ENCODE measurements at regions not wholly inside any gene's neighbourhood (a gene's known extent, or its start where the extent isn't known, plus 50 kb on each side); places are given as distances from the start of the nearest gene placed in this dataset.

DNA sequence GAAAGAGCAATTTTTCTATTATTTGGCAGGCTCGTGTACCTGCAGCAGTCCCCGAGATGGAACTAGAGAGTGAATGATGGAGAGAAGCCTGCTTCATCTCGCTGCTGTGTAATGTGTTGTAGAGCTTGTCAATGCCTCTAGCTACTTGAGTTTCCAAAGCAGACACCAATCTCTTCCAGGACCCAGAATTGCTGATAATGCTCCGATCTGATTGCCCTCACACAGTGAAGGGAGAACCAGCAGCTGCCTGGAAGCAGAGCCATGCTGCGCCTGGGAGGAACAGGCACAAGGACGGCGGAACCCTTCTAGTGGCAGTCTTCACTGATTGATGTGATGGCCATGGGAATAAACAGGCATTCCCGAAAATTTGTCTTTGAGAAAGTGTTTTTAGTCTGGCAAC is 288.0 kb downstream of the ICE1 start:
- Histone ChIP-seq H3K27ac (ENCODE audit: low read depth, low read length) (no peak overlapping the region), H3K9ac (ENCODE audit: low read length) (no peak overlapping the region), H3K4me1 (ENCODE audit: insufficient read depth, low read length) (no peaks in the 10 kb centered on the region), H3K4me3 (ENCODE audit: insufficient read depth, low read depth, low read length) (no peak overlapping the region), H2AFZ (ENCODE audit: low read depth, low read length) (no peak overlapping the region), H3K4me2 (ENCODE audit: low read length) (no peak overlapping the region), H4K20me1 (ENCODE audit: insufficient read depth, low read length) (no peaks in the 10 kb centered on the region), H3K36me3 (ENCODE audit: insufficient read depth, low read length) (no peaks in the 10 kb centered on the region), H3K9me3 (ENCODE audit: insufficient read depth, low read depth, low read length) (no peaks in the 10 kb centered on the region), H3K27me3 (ENCODE audit: insufficient read depth, low read length) (no peaks in the 10 kb centered on the region), H3K79me2 (ENCODE audit: insufficient read depth, low read length) (no peaks in the 10 kb centered on the region)
- H3K36me3 Mint-ChIP-seq (ENCODE audit: low read depth, unreplicated experiment): no peaks in the 10 kb centered on the region
- DNase-seq (ENCODE audit: low read depth): no peak
- H3K27me3 Mint-ChIP-seq (ENCODE audit: low read depth, unreplicated experiment): peaks cover 25% of the 10 kb centered on the region
- peaks cover 9% of the 10 kb centered on the region for H3K9me3 Mint-ChIP-seq (ENCODE audit: unreplicated experiment)
- H3K4me3 Mint-ChIP-seq (ENCODE audit: unreplicated experiment): no peak overlapping the region
- no peak overlapping the region for H3K27ac Mint-ChIP-seq (ENCODE audit: unreplicated experiment)
- no peak for FAIRE-seq
- TF ChIP-seq EZH2 (IDR thresholded peaks at IDR 0.05; ENCODE audit: insufficient read depth, low read length): no peak
- TF ChIP-seq CTCF (IDR thresholded peaks at IDR 0.05; ENCODE audit: insufficient read depth, low read depth, low read length): no peak
- no peaks in the 10 kb centered on the region for H3K4me1 Mint-ChIP-seq (ENCODE audit: low read depth, unreplicated experiment)

- H2AFZ ChIP-seq (ENCODE audit: low read depth, low read length): no peak overlapping the region
- H4K20me1 ChIP-seq (ENCODE audit: insufficient read depth, low read length): no peaks in the 10 kb centered on the region
- H3K4me1 ChIP-seq (ENCODE audit: insufficient read depth, low read length): no peaks in the 10 kb centered on the region
- no peak overlapping the region for H3K4me3 ChIP-seq (ENCODE audit: insufficient read depth, low read depth, low read length)
- no peaks in the 10 kb centered on the region for H3K36me3 Mint-ChIP-seq (ENCODE audit: low read depth, unreplicated experiment)
- H3K79me2 ChIP-seq (ENCODE audit: insufficient read depth, low read length): no peaks in the 10 kb centered on the region
- no peak for DNase-seq (ENCODE audit: low read depth)
- H3K27me3 ChIP-seq (ENCODE audit: insufficient read depth, low read length): no peaks in the 10 kb centered on the region
- H3K36me3 ChIP-seq (ENCODE audit: insufficient read depth, low read length): no peaks in the 10 kb centered on the region
- no peak for TF ChIP-seq EZH2 (IDR thresholded peaks at IDR 0.05; ENCODE audit: insufficient read depth, low read length)
- no peak for TF ChIP-seq CTCF (IDR thresholded peaks at IDR 0.05; ENCODE audit: insufficient read depth, low read depth, low read length)
- no peak overlapping the region for H3K27ac Mint-ChIP-seq (ENCODE audit: unreplicated experiment)
- peaks cover 15% of the 10 kb centered on the region for H3K27me3 Mint-ChIP-seq (ENCODE audit: low read depth, unreplicated experiment)
- peaks cover 9% of the 10 kb centered on the region for H3K9me3 Mint-ChIP-seq (ENCODE audit: unreplicated experiment)
- no peaks in the 10 kb centered on the region for H3K9me3 ChIP-seq (ENCODE audit: insufficient read depth, low read depth, low read length)
- no peak for FAIRE-seq
- H3K4me3 Mint-ChIP-seq (ENCODE audit: unreplicated experiment): no peak overlapping the region
- H3K4me1 Mint-ChIP-seq (ENCODE audit: low read depth, unreplicated experiment): peaks cover 3% of the 10 kb centered on the region
- no peak overlapping the region for H3K4me2 ChIP-seq (ENCODE audit: low read length)
- no peak overlapping the region for H3K9ac ChIP-seq (ENCODE audit: low read length)
- H3K27ac ChIP-seq (ENCODE audit: low read depth, low read length): no peak overlapping the region
These were observed 286.0 kb downstream of the ICE1 start for GRCh38 chr5:5708367-5708919.

DNA sequence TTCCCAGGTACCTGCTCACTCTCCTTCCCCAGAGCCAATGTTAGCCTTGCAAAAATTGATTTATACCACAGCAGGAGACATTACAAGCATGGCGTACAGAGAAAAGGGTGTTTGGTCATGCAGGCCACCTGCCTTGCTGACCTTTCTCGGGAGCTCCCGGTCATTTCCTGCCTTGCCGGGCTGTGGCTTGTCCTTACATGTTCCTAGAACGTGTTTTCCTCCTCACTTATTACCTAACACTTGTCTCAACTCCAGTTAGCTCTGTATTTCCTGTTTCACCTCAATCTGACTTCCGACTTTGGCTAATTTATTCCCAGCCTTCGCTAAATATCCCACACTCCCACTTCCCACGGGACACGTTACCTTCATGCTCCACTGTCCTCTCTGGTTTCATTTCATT is 282.5 kb downstream of the ICE1 start:
- FAIRE-seq (no peak), DNase-seq (ENCODE audit: low read depth) (no peak)
- H4K20me1 ChIP-seq (ENCODE audit: insufficient read depth, low read length): no peaks in the 10 kb centered on the region
- Mint-ChIP-seq H3K27ac (ENCODE audit: unreplicated experiment) (no peak overlapping the region), H3K9me3 (ENCODE audit: unreplicated experiment) (peaks cover 6% of the 10 kb centered on the region), H3K4me1 (ENCODE audit: low read depth, unreplicated experiment) (peaks cover 3% of the 10 kb centered on the region), H3K4me3 (ENCODE audit: unreplicated experiment) (no peak overlapping the region), H3K27me3 (ENCODE audit: low read depth, unreplicated experiment) (peaks cover 5% of the 10 kb centered on the region), H3K36me3 (ENCODE audit: low read depth, unreplicated experiment) (no peaks in the 10 kb centered on the region)
- H3K27me3 ChIP-seq (ENCODE audit: insufficient read depth, low read length): no peaks in the 10 kb centered on the region
- H3K4me1 ChIP-seq (ENCODE audit: insufficient read depth, low read length): no peaks in the 10 kb centered on the region
- TF ChIP-seq EZH2 (IDR thresholded peaks at IDR 0.05; ENCODE audit: insufficient read depth, low read length) (no peak), CTCF (IDR thresholded peaks at IDR 0.05; ENCODE audit: insufficient read depth, low read depth, low read length) (no peak)
- no peak overlapping the region for H3K4me2 ChIP-seq (ENCODE audit: low read length)
- no peak overlapping the region for H3K9ac ChIP-seq (ENCODE audit: low read length)
- H2AFZ ChIP-seq (ENCODE audit: low read depth, low read length): no peak overlapping the region
- H3K4me3 ChIP-seq (ENCODE audit: insufficient read depth, low read depth, low read length): no peak overlapping the region
- no peaks in the 10 kb centered on the region for H3K36me3 ChIP-seq (ENCODE audit: insufficient read depth, low read length)
- H3K9me3 ChIP-seq (ENCODE audit: insufficient read depth, low read depth, low read length): no peaks in the 10 kb centered on the region
- no peaks in the 10 kb centered on the region for H3K79me2 ChIP-seq (ENCODE audit: insufficient read depth, low read length)
- H3K27ac ChIP-seq (ENCODE audit: low read depth, low read length): no peak overlapping the region
